ENCODE measurements at regions not wholly inside any gene's neighbourhood (a gene's known extent, or its start where the extent isn't known, plus 50 kb on each side); places are given as distances from the start of the nearest gene placed in this dataset.

GRCh38 chr5:28012538-28012937 is 974.2 kb upstream of the CDH9 start:
- Mint-ChIP-seq H3K4me1 (ENCODE audit: low read depth) (no peaks in the 10 kb centered on the region), H3K27me3 (no peaks in the 10 kb centered on the region), H3K36me3 (ENCODE audit: low read depth) (no peaks in the 10 kb centered on the region), H3K4me3 (no peak overlapping the region), H3K9me3 (peaks cover 36% of the 10 kb centered on the region), H3K27ac (no peak overlapping the region)
- CTCF ChIA-PET: no interaction called here
- no peak for DNase-seq
- intact Hi-C loops (cut with micrococcal nuclease): no loop called here
- no peak for TF ChIP-seq CTCF (IDR thresholded peaks at IDR 0.05)
- POLR2A ChIA-PET: no interaction called here
- ATAC-seq: no peak

- Mint-ChIP-seq H3K36me3 (ENCODE audit: low read depth) (no peaks in the 10 kb centered on the region), H3K4me1 (ENCODE audit: low read depth) (no peaks in the 10 kb centered on the region), H3K27ac (no peak overlapping the region), H3K27me3 (no peaks in the 10 kb centered on the region), H3K9me3 (peaks cover 37% of the 10 kb centered on the region), H3K4me3 (no peak overlapping the region)
- TF ChIP-seq CTCF (IDR thresholded peaks at IDR 0.05): no peak
- ATAC-seq (no peak), DNase-seq (no peak)
- CTCF ChIA-PET: no interaction called here
- POLR2A ChIA-PET: no interaction called here
- intact Hi-C loops (cut with micrococcal nuclease): no loop called here
Measured at GRCh38 chr5:28009576-28009975, 971.2 kb upstream of the CDH9 start.

- H3K36me3 Mint-ChIP-seq (ENCODE audit: low read depth): no peaks in the 10 kb centered on the region
- no peak for TF ChIP-seq CTCF (IDR thresholded peaks at IDR 0.05)
- CTCF ChIA-PET: no interaction called here
- intact Hi-C loops (cut with micrococcal nuclease): no loop called here
- no peak overlapping the region for H3K4me3 Mint-ChIP-seq
- H3K4me1 Mint-ChIP-seq (ENCODE audit: low read depth): no peaks in the 10 kb centered on the region
- H3K27me3 Mint-ChIP-seq: no peaks in the 10 kb centered on the region
- no peak overlapping the region for H3K27ac Mint-ChIP-seq
- ATAC-seq: no peak
- no peak for DNase-seq
- H3K9me3 Mint-ChIP-seq: peaks cover 21% of the 10 kb centered on the region
- POLR2A ChIA-PET: no interaction called here
Measured at GRCh38 chr5:27996665-27997064, 958.3 kb upstream of the CDH9 start.

GRCh38 chr5:27995867-27996266 is 957.5 kb upstream of the CDH9 start:
- intact Hi-C loops (cut with micrococcal nuclease): no loop called here
- H3K27ac Mint-ChIP-seq: no peak overlapping the region
- H3K4me3 Mint-ChIP-seq: no peak overlapping the region
- H3K9me3 Mint-ChIP-seq: peaks cover 22% of the 10 kb centered on the region
- H3K27me3 Mint-ChIP-seq: no peaks in the 10 kb centered on the region
- ChIA-PET POLR2A (no interaction called here), CTCF (no interaction called here)
- TF ChIP-seq CTCF (IDR thresholded peaks at IDR 0.05): no peak
- DNase-seq: no peak
- no peak for ATAC-seq
- H3K4me1 Mint-ChIP-seq (ENCODE audit: low read depth): no peaks in the 10 kb centered on the region
- no peaks in the 10 kb centered on the region for H3K36me3 Mint-ChIP-seq (ENCODE audit: low read depth)

- Mint-ChIP-seq H3K4me1 (ENCODE audit: low read depth) (no peaks in the 10 kb centered on the region), H3K27ac (no peak overlapping the region), H3K9me3 (peaks cover 20% of the 10 kb centered on the region), H3K27me3 (no peaks in the 10 kb centered on the region), H3K4me3 (no peak overlapping the region), H3K36me3 (ENCODE audit: low read depth) (no peaks in the 10 kb centered on the region)
- TF ChIP-seq CTCF (IDR thresholded peaks at IDR 0.05): no peak
- DNase-seq (no peak), ATAC-seq (no peak)
- intact Hi-C loops (cut with micrococcal nuclease): no loop called here
- CTCF ChIA-PET: no interaction called here
- POLR2A ChIA-PET: no interaction called here
Measured at GRCh38 chr5:27978322-27978721, 939.9 kb upstream of the CDH9 start.
